Neural cell (in vitro differentiated cells): ENCODE measurements at regions not wholly inside any gene's neighbourhood (a gene's known extent, or its start where the extent isn't known, plus 50 kb on each side); places are given as distances from the start of the nearest gene placed in this dataset.

Experiments
- EP300 ChIP-seq: fragments of 450-650 bp; conservative IDR thresholded peaks from 2 replicates; pipeline ENCODE4 v1.6.1; 2014; ENCODE audit warnings: antibody characterized with exemption, mild to moderate bottlenecking, moderate library complexity; ENCODE audit not compliant: poor library complexity, severe bottlenecking
- RAD21 ChIP-seq: fragments of 450-650 bp; conservative IDR thresholded peaks from 2 replicates; pipeline ENCODE4 v1.6.1; 2014; ENCODE audit warnings: antibody characterized with exemption, mild to moderate bottlenecking, moderate library complexity

GRCh38 chr12:82047446-82047845 lies 288.3 kb upstream of the PPFIA2 start:
- TF ChIP-seq RAD21 (no peak), EP300 (no peak)
